GM21360 (cell line): ENCODE measurements at regions not wholly inside any gene's neighbourhood (a gene's known extent, or its start where the extent isn't known, plus 50 kb on each side); places are given as distances from the start of the nearest gene placed in this dataset.

ENCODE experiments used
- ATAC-seq: cut with Tn5 transposase; IDR thresholded peaks from one replicate; pipeline ENCODE4 v1.9.1; 2021; ENCODE audit warnings: mild to moderate bottlenecking, moderate library complexity; ENCODE audit not compliant: unreplicated experiment

DNA sequence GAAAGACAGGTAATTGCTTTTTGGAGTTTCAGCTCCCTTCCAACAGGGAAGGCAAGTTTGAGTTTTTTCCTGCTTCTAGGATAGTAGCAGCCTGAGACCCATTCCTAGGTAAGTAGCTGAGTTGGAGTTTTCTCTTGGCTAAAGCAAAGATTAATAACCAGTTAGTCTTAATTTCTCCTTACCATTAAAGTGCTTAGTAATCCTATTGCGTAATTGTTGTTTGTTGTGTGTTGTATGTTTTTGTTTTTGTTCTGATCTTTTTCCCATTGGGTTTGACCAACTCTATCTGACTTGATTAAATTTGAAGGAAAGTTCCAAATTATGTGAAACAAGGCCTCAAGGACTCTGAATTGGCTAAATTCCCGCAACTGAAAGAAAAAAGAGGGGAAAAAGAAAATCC lies 83.5 kb downstream of the TBX22 start:
- no peak for ATAC-seq

DNA sequence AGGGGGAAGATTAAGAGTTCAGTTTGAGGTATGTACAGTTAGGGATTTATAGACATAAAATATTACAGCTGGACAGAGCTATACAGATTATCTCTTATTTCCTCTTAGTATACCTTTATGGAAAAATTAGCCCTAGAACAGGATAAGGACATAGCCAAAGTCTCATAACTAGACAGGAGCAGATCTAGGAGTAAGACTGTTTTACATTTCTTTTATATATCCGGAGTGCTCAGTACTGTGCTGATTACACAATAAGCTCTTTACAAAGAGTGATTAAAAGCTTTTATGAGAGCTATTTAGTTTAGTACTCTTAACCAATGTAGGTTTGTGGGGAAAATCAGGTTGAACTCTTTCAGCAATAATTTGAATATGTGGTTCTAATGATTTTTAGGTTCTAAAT lies 105.8 kb downstream of the TBX22 start:
- no peak for ATAC-seq

DNA sequence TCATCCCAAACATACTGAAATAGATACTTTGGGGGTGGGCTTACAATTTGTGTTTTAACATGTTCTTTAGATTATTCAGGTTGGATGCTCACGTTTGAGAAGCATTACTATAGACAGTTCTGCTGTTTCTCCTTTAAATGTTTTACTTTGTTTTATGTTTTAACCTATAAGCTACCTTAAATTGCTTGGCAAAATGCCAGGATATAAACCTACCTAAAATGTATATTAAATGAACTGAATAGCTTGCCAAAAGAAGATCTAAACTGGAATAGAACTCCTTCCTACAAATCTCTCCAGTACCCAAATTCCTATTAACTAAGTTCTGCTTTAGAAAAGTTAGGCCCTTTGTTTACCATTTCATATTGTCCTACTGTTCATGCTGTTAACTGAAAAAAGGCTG lies 124.4 kb downstream of the TBX22 start:
- no peak for ATAC-seq

DNA sequence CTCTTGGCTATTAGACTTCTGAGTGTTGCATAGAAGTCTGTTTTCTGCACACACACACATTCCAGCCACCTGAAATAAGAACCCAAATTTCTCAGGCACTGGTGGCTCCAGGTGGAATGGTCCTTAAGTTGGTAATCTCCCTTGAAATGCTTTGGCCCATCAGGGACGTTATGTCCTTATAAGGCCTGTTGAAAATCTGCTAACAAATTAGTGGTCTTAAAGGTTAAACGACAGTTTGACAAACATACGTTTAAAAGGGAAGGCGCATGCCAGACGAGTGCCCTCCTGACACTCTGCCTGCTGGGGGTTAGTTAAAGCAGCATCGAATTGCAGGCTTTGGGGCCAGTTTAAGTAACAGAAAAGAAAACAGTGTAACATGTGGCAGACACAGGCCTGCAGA lies 125.0 kb downstream of the TBX22 start:
- no peak for ATAC-seq

DNA sequence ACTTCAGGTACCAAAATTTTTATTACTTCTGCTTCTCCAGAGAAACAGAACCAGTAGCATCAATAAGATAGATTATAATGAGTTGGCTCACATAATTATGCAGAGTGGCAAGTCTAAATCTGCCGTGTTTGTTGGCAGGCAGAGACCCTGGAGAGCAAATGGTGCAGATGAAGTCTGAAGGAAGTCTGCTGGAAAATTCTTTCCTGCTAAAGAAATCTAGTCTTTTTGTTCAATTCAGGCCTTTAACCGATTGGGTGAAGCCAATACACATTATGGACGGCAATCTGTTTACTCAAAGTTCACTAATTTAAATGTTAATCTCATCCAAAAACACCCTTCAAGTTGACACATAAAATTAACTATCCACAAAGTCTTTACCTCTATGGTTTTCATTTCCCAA lies 156.0 kb downstream of the TBX22 start:
- no peak for ATAC-seq

DNA sequence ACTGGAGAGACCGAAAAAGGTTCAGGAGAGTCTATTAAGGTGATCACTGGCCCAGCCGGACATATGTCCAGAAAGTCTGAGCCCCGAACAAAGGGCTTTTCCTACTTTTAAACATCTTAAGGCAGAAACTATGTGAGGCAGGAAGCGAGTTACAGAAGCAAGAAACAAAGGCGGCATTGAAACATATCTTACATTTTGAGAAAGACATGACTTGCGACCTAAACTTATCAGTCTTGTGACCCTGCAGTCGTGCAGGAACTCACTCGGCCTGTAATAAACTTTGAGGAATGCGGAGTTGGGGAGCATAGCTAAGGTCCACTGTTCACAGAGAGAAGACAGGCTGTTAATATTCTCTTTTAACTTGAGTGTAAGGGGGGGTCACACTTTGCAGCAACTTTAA lies 158.7 kb downstream of the TBX22 start:
- ATAC-seq = no peak

DNA sequence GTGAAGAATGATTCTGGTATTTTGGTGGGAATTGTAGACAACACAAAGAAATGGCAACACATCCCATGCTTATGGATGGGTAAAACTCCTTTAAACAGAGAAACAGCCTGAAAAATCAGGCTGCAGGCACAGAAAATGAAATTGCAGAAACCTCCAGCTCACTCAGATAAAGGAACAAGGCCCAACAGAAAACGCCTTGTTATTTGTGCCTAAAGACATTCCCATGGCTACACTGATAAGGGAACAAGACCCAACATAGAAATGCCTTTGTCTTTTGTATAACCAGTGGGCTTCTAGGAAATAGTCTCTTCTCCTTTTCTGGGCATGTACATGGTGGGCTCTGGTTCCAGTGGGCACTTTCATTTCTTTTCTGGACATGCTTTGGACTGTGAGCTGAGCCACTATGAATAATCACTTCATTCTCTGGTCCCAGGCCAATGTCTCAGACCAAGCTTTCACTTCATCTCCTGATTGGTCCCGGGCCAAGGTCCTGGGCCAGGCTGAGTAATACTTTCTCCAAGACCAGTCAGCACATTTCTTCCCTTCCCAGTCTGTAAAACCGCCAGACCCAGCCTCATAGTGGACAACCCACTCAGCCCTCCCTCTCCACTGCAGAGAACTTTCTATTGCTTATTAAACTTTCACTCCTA lies 160.5 kb downstream of the TBX22 start:
- no peak for ATAC-seq

DNA sequence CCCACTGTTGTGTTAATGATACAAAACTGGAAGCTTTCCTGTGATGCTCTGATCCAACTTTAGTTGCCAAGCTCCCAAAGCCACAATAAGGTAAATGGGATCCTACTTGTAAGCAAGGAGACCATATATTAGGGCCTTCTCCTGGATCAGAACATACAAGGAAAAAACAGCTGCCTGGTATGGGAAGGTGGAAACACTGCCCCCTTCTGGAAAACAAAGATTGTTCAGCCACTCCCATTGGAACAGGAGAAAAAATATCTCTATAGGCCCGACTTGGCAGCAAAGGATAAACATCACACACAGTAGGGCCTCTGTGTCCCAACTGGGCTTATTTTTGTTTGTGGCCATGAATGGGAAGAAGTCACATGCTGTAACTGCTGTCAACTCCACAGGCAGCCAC lies 166.5 kb downstream of the TBX22 start:
- ATAC-seq = no peak

DNA sequence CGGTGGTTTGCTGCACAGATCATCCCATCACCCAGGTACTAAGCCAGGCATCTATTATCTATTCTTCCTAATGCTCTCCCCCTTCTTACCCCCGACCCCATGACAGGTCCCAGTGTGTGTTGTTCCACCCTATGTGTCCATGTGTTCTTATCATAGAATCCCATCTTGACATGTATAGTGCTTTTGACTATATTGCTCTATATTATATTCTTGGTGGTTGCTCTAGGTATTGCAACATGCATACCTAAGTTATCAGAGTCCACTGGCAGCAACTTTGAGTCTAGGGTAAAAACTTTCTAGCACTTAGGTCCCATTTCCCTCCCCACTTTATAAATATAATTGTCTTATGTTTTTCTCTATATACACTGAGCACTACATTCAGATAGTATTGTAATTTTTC lies 170.3 kb downstream of the TBX22 start:
- no peak for ATAC-seq

DNA sequence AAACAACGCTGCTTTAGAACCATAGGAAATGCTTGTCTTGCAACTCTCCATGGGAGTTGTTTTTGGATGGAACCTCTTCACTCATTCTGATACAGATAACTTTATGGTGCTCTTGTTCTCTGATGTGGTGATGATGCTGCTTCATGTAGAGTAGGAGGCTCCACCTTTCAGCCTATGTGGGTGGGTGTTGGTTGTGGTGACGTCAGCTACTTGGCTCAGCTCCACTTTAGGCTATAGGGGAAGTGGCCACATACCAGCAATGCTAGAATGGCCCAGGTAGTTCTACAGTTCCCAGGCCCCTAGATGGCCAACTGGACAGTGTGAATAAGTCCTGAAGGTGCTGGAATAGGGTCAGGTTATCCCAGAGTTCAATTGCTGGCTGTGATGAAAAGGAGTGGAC lies 192.1 kb downstream of the TBX22 start:
- ATAC-seq = no peak

DNA sequence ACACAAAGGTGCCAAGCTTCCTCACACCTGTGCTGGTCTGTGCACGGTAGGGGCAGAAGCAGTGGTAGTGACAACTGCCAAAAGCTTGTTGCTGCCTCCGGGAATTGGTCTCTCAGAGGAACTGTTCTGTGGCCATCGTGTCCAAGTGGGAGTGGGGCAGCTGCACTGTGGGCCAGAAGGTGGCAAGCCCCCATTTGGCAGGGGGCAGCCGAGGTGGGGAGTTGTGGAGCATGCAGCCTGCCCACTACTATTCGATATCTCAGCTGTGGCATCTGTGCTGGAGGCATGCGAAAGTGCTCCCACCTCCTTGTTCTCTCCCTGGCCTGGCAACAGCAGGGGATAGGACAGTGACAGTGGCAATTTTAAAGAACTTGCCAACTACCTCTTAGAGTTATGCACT lies 192.8 kb downstream of the TBX22 start:
- ATAC-seq = no peak

DNA sequence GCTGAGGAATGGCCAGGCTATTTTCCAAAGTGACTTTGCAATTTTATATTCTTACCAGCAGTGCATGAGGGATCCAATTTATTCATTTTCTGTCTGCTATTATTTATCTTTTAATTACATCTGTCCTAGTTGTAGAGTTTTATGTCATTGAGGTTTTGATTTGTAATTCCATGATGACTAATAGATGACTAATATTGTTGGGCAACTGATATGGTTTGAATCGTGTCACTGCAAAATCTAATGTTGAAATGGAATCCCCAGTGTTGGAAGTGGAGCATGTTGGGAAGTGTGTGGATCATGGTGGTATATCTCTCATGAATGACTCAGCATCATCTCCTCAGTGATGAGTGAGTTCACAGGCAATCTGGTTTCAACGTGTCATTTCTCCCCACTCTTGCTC lies 201.5 kb downstream of the TBX22 start:
- no peak for ATAC-seq

DNA sequence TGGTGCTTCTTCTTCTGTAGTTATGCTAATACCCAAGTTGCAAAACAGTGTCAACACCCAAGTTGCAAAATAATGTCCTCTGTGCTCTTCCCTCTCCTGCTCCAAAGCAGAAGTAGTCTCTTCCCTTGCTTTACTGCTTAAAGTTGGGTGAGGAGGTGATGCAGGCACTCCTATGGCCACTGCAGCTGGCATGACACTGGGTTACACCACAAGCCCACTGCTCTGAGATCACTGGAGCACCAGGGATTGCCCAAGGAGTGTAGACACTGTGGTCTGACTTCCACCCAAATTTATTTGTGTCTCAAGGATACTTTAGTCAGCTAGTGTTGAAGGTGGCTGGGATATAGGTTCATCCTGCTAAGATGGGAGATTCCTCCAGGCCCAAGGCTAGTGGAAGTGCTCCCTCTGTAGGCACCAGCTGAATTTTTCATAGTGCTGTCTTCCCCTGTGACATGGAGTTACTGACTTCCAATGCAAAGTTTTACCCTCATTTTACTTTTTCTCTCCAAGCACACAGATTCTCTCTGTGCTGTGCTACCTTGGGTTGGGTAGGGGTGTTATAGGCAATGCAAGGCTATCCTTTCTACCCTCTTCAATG lies 196.2 kb upstream of the TENT5D start:
- ATAC-seq = no peak

DNA sequence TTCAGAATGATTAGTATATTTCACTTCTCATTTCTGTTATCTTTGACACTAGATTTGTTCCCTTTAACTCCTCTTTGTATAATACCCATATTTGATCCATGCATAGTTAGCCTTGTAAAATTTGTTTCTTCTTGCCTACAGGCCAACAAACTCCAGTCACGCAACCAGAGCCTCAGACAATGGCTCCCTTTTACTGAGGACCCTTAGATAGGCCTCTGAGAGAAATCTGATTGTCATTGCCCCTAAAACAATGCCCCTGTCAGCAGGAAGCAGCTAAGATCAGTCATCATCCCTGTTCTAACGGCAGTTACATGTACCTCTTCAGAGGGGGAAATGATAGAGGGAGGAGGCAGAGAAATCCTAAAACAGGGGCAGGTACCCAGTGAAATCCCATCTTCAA lies 190.6 kb upstream of the TENT5D start:
- no peak for ATAC-seq

DNA sequence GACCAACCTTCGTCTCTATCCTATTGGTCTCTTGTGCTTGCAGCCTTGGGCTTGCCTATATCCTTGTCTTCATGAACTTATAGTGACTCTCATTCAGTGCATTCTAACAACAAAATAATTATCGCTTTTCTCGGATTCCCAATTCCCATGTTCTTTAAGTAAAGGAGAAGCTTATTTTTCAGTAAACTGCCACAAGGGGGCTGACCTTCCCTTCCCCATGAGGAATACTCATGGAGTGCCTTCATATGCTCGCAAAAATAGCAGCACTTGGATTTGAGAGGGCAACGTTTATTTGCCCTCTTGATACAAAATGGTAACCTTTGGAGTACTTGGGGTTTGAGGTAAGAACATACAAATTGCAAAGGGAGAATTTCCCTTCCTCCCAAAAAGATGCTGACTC lies 183.2 kb upstream of the TENT5D start:
- no peak for ATAC-seq

DNA sequence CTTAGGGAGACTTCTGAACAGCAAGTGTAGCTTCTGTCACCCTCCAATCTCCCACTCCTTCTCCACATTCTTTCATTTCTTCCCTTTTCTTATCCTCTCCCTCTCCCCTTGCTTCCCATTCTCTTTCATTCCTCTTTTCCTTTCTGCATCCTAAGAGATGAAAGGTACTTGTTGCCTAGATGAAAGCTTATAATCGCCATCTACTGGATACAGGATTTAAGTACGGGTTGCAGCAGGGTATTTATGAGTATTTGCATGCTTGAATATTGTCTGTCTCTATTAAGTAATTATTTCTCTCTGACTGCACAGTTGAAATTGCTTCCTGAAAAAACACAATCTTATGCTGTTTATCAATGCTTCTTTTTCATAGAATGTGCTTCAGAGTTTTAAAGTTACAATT lies 174.0 kb upstream of the TENT5D start:
- no peak for ATAC-seq

DNA sequence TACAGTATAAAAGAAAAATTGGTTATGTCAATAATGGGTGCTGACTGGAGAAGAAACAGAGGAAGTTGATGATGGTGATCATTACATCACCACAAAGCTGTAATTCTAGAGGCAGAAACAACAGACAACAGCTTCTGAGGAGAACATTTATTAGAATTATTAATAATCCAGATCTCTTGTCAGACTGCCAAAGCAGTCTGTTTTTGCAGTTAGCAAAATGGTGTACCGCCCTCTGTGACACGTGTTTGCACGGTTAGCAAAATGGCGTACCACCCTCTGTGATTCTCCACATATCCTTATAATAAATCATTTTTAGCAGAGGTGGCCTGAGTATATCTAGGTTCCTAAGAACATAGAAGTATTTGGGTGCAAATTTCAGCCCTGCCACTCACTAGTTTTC lies 154.0 kb upstream of the TENT5D start:
- no peak for ATAC-seq

DNA sequence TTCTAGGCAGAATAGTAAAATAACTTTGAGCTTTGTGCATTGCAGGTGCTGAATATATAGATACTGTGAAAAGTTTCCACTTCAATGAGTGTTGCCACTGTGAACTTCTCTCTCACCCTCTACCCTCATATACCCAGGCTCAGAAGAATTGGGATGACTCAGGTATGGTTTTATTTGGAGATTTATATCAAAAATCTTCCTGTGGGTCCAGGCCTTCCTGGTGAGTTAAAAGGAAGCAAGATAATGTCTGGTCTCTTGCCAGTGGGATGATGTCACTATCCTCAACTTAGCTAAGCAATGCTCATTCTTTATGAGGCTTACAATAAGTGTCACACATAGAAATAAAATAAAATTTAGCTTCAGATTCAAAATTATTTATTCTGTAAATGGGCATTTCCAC lies 153.3 kb upstream of the TENT5D start:
- no peak for ATAC-seq

DNA sequence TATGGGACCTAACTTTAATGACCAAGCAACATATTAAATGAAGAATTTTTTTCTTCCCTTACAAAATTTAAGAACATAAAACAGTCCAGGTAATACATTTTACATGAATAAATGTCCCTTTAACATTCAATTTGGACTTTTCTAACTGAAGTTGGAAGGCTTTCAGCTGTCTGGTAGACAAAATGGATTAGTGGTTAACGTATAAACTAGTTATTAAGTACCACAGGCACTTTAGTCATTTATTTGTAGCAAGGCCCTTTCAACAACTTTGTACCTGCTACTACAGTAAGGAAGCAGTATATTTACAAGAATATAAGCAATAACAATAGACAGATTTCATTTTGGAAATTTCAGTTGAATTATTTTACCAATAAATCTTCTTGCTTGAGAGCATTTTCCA lies 152.5 kb upstream of the TENT5D start:
- ATAC-seq = no peak

DNA sequence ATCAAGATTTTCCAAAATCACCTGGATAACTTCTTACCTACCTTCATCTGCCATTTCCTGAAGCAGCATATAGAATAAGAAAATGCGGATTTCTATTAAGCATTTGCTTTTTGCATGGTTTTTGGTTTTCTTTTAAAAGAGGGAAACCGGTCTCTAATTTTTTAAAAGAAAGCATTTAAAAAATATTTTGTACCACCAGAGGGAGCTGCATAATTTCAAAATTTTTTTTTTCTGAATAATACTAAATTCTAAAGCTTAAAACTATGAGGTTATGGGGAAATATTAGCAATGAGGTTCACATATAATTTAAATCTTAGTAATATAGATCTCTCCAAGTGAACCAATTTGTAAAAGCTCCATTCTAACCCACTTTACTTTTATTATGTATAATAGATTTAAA lies 137.7 kb upstream of the TENT5D start:
- no peak for ATAC-seq

DNA sequence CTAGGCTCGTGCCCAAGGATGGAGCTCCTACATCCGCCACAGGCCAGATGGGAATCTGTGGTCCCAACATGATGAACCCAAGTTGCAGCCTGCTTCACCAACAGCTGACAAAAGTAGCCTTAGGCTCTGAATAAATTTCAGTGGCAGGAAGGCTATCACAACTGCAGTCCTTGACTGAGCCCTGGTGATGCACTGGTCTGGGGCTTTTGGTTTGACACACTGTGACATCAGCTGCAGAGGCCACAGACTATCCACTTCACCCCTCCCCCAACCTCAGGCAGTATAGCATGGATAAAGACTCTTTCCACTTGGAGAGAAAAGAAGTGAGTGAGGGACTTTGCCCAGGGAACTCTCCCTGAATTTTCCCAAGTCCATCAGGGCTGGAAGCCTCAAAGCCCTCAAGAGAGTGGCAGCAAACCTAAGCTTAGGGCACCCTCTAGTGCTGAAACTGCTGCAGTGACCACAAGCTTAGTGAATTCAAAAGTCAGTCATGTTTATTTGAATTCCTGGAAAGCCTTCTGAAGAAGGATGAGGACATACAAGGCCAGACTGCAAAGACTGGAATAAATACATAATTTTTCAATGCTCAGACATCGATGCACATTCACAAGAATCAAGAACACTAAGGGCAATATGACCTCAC lies 135.0 kb upstream of the TENT5D start:
- peak; percentile 61 for ATAC-seq

DNA sequence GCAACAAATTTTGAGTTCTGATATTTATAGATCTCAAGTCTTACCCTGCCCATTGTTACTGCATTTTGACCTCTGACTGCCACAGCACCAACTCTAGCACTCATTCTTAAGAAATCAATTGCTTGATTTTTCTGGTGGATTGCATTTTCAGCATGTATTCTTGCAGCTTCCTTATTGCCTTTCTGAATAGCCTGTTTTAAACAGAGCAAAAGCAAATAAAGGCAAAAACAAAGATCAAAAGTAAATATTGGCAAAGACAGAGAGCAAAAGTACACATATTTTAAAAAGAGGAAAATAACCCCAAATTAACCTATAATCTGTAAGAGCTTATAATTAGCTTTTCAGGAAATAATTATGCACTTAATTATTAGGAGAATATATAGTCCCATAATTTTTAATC lies 129.4 kb upstream of the TENT5D start:
- no peak for ATAC-seq

DNA sequence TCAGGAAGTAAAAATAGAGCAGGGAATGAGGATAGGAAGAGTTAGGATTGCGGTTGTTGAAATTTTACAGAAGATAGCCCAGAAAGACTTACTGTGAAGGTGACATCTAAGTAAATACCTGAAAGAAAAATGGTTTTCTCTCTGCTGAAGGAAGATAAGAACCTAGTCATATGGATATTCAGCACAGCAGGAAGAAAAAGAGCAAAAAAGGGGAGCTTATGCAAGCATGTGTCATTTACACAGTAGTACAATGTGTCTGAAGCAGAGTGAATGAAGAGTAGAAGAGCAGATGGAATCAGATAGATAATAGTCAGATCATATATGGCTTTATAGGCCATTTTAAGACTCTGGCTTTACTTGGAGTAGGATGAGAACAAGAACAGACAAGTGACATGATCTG lies 126.9 kb upstream of the TENT5D start:
- ATAC-seq = no peak
